Ureter (tissue), 1 donor: ENCODE measurements at regions not wholly inside any gene's neighbourhood (a gene's known extent, or its start where the extent isn't known, plus 50 kb on each side); places are given as distances from the start of the nearest gene placed in this dataset.
"Not testable (repeated sequence)": the region's sequence is repeated elsewhere in the genome, so short reads cannot be mapped to it uniquely, and the experiment has no call there.

Experiments used
- DNase-seq: peaks from one replicate; pipeline ENCODE4 v3.0.0-alpha.2; 2020; ENCODE audit warnings: low spot score
- donor health status: DM: yes; HTN: yes; CAD: no.

DNA sequence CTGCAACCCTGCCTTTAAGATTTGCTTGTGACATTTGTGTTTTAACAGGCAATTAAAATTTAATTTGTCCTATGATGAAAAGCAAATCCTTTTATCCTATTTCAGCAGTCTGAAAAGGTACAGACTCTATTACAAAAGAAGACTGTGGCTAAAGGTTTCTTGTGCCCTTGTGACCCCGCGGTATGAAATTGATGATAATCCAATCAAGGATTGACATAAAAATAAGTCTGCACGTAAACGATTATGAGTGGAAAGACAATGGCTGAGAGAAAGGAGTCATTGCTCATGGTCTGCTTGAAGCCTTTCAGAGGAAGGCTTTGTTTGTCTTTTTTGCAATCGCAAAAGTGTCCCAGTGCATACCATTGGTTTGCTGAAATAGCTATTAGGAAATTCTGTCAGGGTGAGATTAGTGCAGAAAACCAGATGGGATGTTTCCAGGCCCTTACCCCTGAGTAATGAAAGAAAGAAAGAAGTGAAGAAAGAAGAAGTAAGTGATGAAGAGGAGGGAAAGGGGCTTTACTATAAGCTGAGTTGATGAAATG is 867.8 kb upstream of the CDH8 start:
- no peak for DNase-seq

DNA sequence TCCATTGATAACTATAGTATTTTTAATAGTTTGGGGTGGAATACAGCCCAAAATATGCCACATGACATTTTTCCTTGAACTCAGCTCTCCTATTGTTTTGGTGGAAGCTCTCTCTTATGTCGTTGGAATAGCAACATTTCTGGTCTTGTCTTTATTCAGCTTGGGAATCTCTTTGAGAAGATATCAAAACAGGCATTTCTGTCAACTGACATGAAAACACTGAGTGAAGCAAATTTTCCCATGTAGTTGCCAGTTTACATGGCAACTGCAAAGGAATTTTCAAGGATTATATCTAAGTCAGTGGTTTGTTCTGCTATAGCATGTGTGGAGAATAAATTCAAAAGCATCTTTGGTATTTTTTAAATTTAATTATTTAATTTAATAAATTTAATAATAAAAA is 863.5 kb upstream of the CDH8 start:
- DNase-seq = no peak

DNA sequence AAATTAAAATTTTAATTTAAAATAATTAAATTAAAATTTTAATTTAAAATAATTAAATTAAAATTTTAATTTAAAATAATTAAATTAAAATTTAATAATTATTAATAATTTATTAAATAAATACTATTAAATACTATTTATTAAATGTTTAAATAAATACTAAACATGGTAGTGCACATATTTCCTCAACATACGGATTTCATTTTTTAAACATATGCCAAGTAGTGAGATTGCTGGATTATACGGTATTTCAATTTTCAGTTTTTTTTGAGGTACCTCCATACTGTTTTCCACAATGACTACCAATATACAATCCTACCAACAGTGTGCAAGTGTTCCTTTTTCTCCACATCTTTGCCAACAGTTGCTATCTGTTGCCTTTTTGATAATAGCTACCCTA is 852.9 kb upstream of the CDH8 start:
- no peak for DNase-seq

DNA sequence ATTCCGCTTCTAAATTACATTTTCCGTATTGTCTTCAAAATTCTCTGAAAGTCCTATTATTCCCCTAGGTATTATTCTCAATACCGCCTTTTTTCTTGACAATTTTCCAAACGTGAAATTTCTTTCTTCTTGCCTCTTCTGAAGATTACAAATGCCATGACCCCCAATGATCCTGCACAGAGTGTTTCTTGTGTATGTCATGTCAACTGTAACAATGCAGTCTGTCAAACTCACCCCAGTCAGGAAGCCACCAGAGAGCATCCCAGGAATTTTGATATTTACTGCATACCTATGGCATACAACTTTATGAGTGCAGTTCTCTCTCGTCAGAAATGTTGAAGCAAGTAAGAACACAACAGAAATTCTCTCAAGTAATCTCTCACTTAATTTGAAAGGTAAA is 847.3 kb upstream of the CDH8 start:
- DNase-seq = no peak

DNA sequence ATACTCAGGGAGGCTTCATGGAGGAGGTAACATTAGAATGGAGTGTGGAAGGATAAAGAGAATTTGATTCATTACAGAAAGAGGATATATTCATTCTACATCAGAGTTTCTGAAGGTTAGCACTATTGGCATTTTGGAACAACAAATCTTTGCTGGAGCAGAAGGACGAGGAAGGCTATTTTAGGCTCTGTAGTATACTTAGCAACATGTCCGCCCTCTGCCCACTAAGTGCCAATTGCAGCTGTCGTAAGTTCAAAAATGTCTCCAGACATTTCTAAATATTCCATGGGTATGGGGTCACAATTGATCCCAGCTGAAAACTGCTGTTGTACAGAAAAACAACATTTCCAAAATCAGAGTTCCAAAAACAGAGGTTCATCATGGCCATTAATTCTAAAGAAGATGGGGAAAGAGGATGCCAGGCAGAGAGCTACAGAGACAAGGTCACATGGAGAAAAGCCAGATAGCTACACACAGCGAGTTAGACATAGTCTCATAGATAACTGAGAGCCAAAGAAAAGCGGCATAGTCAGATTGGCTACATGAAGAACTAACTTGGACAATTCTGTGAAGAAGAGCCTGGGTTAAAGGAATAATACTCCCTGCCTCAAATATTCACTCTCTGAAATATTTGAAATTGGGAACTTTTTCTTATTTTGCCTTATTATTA is 846.4 kb upstream of the CDH8 start:
- no peak for DNase-seq

GRCh38 chr16:62876133-62876532 is 839.9 kb upstream of the CDH8 start:
- no peak for DNase-seq

- DNase-seq = no peak
Measured at GRCh38 chr16:62872339-62872738, 836.1 kb upstream of the CDH8 start.

GRCh38 chr16:62870554-62870953 is 834.3 kb upstream of the CDH8 start:
- no peak for DNase-seq

GRCh38 chr16:62869837-62870236 is 833.6 kb upstream of the CDH8 start:
- DNase-seq = no peak

DNA sequence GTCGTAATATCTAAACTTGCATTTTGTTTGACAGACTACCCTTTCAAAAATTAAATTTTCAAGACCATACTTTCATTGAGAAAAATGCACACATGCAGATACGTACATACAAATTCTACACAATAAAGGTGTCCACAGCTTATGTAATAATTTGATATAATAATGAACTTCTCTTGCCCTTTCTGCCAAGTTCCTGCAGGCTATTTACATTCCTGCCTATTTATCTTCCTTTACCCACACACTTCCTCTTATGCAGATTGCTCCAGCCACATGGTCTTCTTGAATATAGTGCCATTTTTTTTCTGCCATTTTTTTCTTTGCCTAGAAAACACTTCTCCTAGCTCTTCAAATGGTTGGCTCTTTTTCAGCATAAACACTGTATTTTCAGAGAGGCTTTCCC is 826.9 kb upstream of the CDH8 start:
- no peak for DNase-seq

DNA sequence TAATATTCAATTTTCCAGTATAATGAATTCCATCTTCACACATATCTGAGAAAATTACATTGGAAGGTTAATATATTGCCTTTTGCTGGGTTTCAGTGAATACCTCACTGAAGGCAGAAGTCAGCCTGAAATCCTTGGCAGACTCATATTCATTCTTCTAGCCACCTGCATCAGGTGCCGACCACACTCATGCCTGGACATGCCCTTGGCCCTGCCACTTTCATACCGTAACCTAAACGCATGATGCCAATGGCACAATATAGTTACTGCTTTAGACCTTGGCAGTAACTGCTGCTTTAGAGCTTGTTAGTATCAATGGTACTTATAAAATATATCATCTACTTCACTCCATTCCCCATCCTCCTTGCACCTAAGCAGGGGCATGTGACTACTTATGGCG is 817.6 kb upstream of the CDH8 start:
- no peak for DNase-seq

- DNase-seq = no peak
Measured at GRCh38 chr16:62846399-62847057, 810.3 kb upstream of the CDH8 start.

DNA sequence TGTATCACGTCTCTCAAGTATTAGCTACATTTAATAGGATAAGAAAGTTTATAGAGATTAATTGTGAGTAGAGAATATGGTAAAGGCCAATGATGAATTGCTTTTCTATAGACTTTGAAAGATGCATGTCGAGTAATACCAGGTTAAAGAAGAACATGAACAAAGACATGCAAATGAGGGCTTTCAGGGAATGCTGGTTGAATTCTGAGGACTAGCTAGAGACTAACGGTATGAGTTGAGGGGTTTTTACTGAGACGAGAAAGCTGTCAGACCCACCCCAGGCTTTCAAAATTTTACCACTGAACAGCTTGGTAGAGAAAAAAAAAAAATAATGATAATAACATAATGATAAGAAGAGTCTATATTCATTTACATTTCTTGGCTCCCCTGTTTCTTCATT is 796.0 kb upstream of the CDH8 start:
- no peak for DNase-seq

DNA sequence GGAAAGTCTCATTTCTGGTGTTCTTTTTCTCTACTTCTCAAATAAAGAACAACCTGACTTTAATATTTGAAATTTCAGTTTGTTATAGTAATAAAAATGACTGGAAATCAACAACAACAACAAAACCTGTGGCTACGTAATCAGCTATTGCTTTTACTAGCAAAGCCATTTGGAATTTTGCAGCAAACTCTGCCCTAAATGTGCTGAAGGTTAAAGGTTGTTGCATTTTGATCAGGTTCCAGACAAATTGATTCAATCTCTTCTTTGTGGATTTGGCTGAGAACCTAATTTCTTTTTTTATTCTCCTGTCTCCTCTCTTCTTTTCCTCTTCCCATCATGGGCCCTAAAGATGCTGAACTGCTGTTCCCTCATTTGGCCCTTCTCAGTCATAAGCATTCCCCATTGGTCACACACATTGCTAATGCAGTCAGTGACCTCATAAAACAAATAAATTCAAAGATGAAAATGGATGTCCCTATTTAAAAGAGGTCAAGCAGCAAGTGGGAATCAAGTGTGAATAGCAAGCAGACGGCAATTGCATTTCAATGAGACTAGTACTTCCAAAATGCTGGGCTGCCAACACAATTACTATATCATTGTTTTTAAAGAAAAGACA is 795.1 kb upstream of the CDH8 start:
- no peak for DNase-seq

DNA sequence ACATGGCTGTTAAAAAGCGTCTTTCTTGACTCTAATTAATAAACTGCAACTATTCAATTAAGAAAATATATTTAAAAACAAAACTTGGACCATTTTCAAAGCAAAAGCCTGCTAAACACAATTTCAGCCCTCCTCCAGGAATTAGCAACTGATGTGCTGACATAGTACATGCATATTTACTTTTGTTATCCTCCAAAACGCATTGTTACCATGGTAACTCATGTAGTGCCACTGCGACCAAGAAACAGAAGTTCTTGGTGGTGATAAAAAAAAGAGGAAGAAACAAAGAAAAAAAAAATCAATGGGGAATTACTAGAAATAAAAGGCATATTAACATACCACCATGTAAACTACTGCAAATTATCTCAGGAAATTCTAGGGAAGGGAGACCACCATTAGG is 793.4 kb upstream of the CDH8 start:
- no peak for DNase-seq

DNA sequence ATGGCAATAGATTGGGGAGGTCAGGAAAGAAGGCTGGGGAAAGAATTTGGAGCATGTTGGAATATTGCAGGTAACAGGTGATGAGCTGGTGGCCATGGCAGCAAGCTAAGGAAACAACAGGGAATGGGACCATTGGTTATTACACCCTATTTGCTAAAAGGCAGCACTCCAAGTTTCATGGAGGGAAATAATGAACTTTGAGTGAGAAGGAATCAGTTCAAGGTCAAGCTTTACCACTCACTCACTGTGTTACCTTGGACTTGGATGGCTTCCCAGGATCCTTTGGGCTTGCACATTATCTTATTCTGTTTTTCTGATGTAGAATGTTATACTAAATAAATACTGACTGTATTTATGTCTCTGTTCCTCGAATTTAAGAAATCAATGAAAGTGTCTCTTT is 792.8 kb upstream of the CDH8 start:
- no peak for DNase-seq

DNA sequence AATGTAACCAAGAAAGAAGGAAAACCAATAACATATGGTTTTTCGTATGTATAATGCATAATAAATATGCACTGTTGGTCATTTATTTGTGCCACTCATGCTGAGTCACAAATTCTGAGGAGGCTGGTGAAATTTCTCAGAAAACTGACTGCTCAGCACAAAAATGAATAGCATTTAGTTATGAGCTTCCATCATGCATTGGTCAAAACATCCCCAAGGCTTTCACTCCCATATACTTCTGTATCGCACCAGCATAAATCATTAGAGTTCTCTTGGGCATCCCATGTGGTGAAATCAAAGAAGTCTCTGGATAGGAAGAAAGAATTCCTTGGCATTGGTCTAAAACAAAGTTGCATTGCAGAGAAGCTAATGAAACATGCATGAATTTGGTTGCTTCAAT is 785.6 kb upstream of the CDH8 start:
- no peak for DNase-seq

- DNase-seq = no peak
Measured at GRCh38 chr16:62816971-62817519, 780.8 kb upstream of the CDH8 start.

- DNase-seq = no peak
Measured at GRCh38 chr16:62814891-62815290, 778.7 kb upstream of the CDH8 start.

DNA sequence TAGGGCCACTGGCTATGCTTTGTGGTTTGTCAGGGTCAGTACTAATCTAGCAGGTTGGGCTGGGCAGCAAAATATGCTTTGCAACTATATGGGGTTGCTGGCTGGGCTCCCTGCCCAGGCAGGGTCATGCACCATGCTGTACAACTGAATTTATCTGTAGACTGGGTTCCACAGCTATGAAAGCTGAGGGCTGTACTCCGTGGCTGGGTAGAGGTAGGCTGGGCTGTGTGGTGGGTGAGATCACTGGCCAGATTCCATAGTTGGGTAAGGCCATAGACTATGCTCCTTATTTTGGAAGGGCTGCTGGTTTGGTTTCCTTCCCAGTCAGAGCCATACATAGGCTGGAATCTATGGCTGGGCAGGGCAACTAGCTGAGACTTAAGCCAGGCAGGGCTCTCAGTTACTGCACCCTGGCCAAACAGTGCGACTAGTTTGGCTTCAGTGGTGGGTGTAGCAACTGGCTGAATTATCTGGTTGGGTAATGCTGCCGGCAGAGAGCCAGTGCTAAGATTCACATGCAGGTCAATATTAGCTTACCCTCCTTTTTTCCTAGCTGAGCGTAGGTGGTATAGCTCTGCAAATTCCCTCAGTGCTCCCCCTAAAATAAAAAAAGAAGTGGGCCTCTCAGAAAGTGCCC is 769.1 kb upstream of the CDH8 start:
- DNase-seq = no peak

GRCh38 chr16:62794724-62795123 is 758.5 kb upstream of the CDH8 start:
- no peak for DNase-seq

DNA sequence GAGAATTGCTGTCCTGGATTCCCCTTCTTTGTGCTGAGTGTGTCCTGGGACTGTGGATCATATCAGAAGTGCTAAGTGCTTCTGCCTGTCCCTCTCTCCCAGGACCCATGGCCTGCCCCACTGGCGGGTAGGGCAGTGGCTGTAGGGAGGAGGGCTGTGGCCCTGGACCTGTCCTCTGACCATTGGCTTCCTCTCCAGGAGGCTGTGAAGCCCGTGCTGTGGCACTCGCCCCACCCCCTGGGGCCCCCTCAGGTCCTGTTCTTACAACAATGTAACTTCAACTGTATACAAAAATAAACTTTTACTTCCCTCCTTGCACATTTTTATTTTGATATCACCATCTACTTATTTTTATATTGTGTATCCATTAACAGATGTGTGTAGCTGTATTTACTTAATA is 743.8 kb upstream of the CDH8 start:
- not testable (repeated sequence) for DNase-seq
